HG03520 (cell line): ENCODE measurements at regions not wholly inside any gene's neighbourhood (a gene's known extent, or its start where the extent isn't known, plus 50 kb on each side); places are given as distances from the start of the nearest gene placed in this dataset.
"Not testable (repeated sequence)": the region's sequence is repeated elsewhere in the genome, so short reads cannot be mapped to it uniquely, and the experiment has no call there.

Source experiments
- ATAC-seq: cut with Tn5 transposase; IDR thresholded peaks from one replicate; pipeline ENCODE4 v1.9.1; 2021; ENCODE audit warnings: mild to moderate bottlenecking, moderate library complexity; ENCODE audit not compliant: unreplicated experiment

- ATAC-seq, result no peak
These were observed 105.5 kb upstream of the SMAD3 start for GRCh38 chr15:66959875-66960274.

- no peak for ATAC-seq
These were observed 104.9 kb upstream of the SMAD3 start for GRCh38 chr15:66960519-66960918.

GRCh38 chr15:66961407-66961884, 104.0 kb upstream of the SMAD3 start:
- ATAC-seq, result no peak

GRCh38 chr15:66961901-66962300, 103.5 kb upstream of the SMAD3 start:
- ATAC-seq, result no peak

GRCh38 chr15:66962522-66962921, 102.9 kb upstream of the SMAD3 start:
- no peak for ATAC-seq

- ATAC-seq, result no peak
These were observed 102.3 kb upstream of the SMAD3 start for GRCh38 chr15:66963084-66963483.

- ATAC-seq, result no peak
These were observed 101.7 kb upstream of the SMAD3 start for GRCh38 chr15:66963710-66964109.

- ATAC-seq, result no peak
These were observed 101.2 kb upstream of the SMAD3 start for GRCh38 chr15:66964111-66964738.

- ATAC-seq, result no peak
These were observed 100.6 kb upstream of the SMAD3 start for GRCh38 chr15:66964791-66965190.

GRCh38 chr15:66965201-66965900, 100.1 kb upstream of the SMAD3 start:
- ATAC-seq, result no peak

GRCh38 chr15:66966256-66966655, 99.1 kb upstream of the SMAD3 start:
- no peak for ATAC-seq

- no peak for ATAC-seq
These were observed 96.4 kb upstream of the SMAD3 start for GRCh38 chr15:66968806-66969596.

GRCh38 chr15:66974131-66974530, 91.3 kb upstream of the SMAD3 start:
- ATAC-seq, result not testable (repeated sequence)

- ATAC-seq, result not testable (repeated sequence)
These were observed 89.2 kb upstream of the SMAD3 start for GRCh38 chr15:66976106-66976640.

- ATAC-seq, result not testable (repeated sequence)
These were observed 85.1 kb upstream of the SMAD3 start for GRCh38 chr15:66980326-66980725.

- ATAC-seq, result no peak
These were observed 83.6 kb upstream of the SMAD3 start for GRCh38 chr15:66981771-66982170.

- ATAC-seq, result no peak
These were observed 83.2 kb upstream of the SMAD3 start for GRCh38 chr15:66982250-66982649.

- no peak for ATAC-seq
These were observed 82.6 kb upstream of the SMAD3 start for GRCh38 chr15:66982816-66983215.

- ATAC-seq, result no peak
These were observed 79.7 kb upstream of the SMAD3 start for GRCh38 chr15:66985653-66986052.

GRCh38 chr15:66986951-66987350, 78.5 kb upstream of the SMAD3 start:
- ATAC-seq, result no peak

- no peak for ATAC-seq
These were observed 72.3 kb upstream of the SMAD3 start for GRCh38 chr15:66993090-66993489.
